ENCODE measurements at regions not wholly inside any gene's neighbourhood (a gene's known extent, or its start where the extent isn't known, plus 50 kb on each side); places are given as distances from the start of the nearest gene placed in this dataset.
"Not testable (repeated sequence)": the region's sequence is repeated elsewhere in the genome, so short reads cannot be mapped to it uniquely, and the experiment has no call there.

GRCh38 chr15:35243758-35244157 lies 158.7 kb upstream of the NANOGP8 start:
- no peak overlapping the region for H2AFZ ChIP-seq (ENCODE audit: low read depth, low read length)
- no peak for TF ChIP-seq MYC (IDR thresholded peaks at IDR 0.05; ENCODE audit: low read depth, low read length)
- TF ChIP-seq POLR2A (IDR thresholded peaks at IDR 0.05; ENCODE audit: low read depth, low read length): no peak
- TF ChIP-seq MAX (IDR thresholded peaks at IDR 0.05; ENCODE audit: insufficient read depth, insufficient read length): no peak
- no peak for TF ChIP-seq CTCF (IDR thresholded peaks at IDR 0.05; ENCODE audit: extremely low read depth in 1 of 2, insufficient read depth in 1 of 2, low read depth in 1 of 2, low read length in 2 of 2)
- TF ChIP-seq EZH2 (IDR thresholded peaks at IDR 0.05; ENCODE audit: borderline replicate concordance, low read depth, low read length, severe bottlenecking): no peak
- TF ChIP-seq JUN (IDR thresholded peaks at IDR 0.05; ENCODE audit: borderline replicate concordance, insufficient read depth, insufficient read length, low read depth): no peak
- no peak for TF ChIP-seq POLR2AphosphoS5 (IDR thresholded peaks at IDR 0.05; ENCODE audit: insufficient read depth, low read depth, low read length)
- no peak for TF ChIP-seq FOS (IDR thresholded peaks at IDR 0.05; ENCODE audit: borderline replicate concordance, insufficient read depth, low read length)
- no peak for TF ChIP-seq GATA2 (IDR thresholded peaks at IDR 0.05; ENCODE audit: insufficient read depth, insufficient read length, low read depth, low read length)
- intact Hi-C loops (cut with micrococcal nuclease): no loop called here
- no peak overlapping the region for H3K9ac ChIP-seq (replicated peaks; ENCODE audit: extremely low read depth, insufficient read depth, low read length)
- no peak overlapping the region for H3K27ac ChIP-seq (ENCODE audit: insufficient read depth, low read depth, low read length)
- no peaks in the 10 kb centered on the region for H3K9me3 ChIP-seq (replicated peaks; ENCODE audit: control insufficient read depth, insufficient read depth, low read length)
- DNase-seq (ENCODE audit: low read depth, low spot score): no peak
- no peak for FAIRE-seq
- H3K36me3 ChIP-seq (ENCODE audit: control insufficient read depth in 2 of 2, extremely low read depth in 1 of 2, insufficient read depth in 2 of 2, low read length in 2 of 2): no peaks in the 10 kb centered on the region
- H3K4me1 ChIP-seq (ENCODE audit: control insufficient read depth, extremely low read depth, insufficient read depth, low read length): no peaks in the 10 kb centered on the region
- H4K20me1 ChIP-seq (replicated peaks; ENCODE audit: control insufficient read depth, extremely low read depth, insufficient read depth, low read length): no peaks in the 10 kb centered on the region
- POLR2A ChIA-PET: no interaction called here
- dilution Hi-C loops (cut with MboI; ENCODE audit: extremely low pct_ligation_motif_present, low sequenced_read_pairs): no loop called here
- H3K27me3 ChIP-seq (ENCODE audit: control insufficient read depth in 2 of 2, insufficient read depth in 2 of 2, low read length in 2 of 2): no peaks in the 10 kb centered on the region
- no peak overlapping the region for H3K4me3 ChIP-seq (replicated peaks in 1 of 3; ENCODE audit: insufficient read depth in 1 of 3, low read depth in 1 of 3, low read length in 3 of 3)
- BruUV-seq (replicated peaks): no TSS peak
- no peak overlapping the region for H3K4me2 ChIP-seq (ENCODE audit: insufficient read depth, low read length)
- no peaks in the 10 kb centered on the region for H3K9me1 ChIP-seq (replicated peaks; ENCODE audit: control insufficient read depth, extremely low read depth, insufficient read depth, low read length)
- CTCF ChIA-PET: interaction anchor here (1.1 to 1.3 kb wide), 2 partner anchors 9 to 45 kb away, joined by 3 to 4 read pairs; no protein-coding TSS in a partner anchor
- no peaks in the 10 kb centered on the region for H3K79me2 ChIP-seq (ENCODE audit: control insufficient read depth, insufficient read depth, low read length)

DNA sequence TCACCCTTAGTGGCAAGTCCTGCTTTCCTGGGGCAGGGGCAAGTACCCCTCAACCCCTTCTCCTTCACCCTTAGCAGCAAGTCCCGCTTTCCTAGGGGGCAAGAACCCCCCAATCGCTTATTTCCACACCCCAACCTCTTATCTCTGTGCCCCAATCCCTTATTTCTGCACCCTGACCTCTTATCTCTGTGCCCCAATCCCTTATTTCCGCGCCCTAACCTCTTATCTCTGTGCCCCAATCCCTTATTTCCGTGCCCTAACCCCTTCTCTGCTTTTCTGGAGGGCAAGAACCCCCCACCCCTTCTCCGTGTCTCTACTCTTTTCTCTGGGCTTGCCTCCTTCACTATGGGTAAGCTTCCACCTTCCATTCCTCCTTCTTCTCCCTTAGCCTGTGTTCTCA lies 154.6 kb upstream of the NANOGP8 start:
- H3K4me2 ChIP-seq (ENCODE audit: insufficient read depth, low read length); H3K4me3 ChIP-seq (replicated peaks in 1 of 3; ENCODE audit: insufficient read depth in 1 of 3, low read depth in 1 of 3, low read length in 3 of 3); intact Hi-C loops (cut with micrococcal nuclease); DNase-seq (ENCODE audit: low read depth, low spot score); POLR2A ChIA-PET; H3K9ac ChIP-seq (replicated peaks; ENCODE audit: extremely low read depth, insufficient read depth, low read length); H4K20me1 ChIP-seq (replicated peaks; ENCODE audit: control insufficient read depth, extremely low read depth, insufficient read depth, low read length); H3K79me2 ChIP-seq (ENCODE audit: control insufficient read depth, insufficient read depth, low read length); CTCF ChIA-PET; FAIRE-seq; H3K9me1 ChIP-seq (replicated peaks; ENCODE audit: control insufficient read depth, extremely low read depth, insufficient read depth, low read length); H3K27me3 ChIP-seq (ENCODE audit: control insufficient read depth in 2 of 2, insufficient read depth in 2 of 2, low read length in 2 of 2); H2AFZ ChIP-seq (ENCODE audit: low read depth, low read length); H3K36me3 ChIP-seq (ENCODE audit: control insufficient read depth in 2 of 2, extremely low read depth in 1 of 2, insufficient read depth in 2 of 2, low read length in 2 of 2); H3K27ac ChIP-seq (ENCODE audit: insufficient read depth, low read depth, low read length); H3K9me3 ChIP-seq (replicated peaks; ENCODE audit: control insufficient read depth, insufficient read depth, low read length); dilution Hi-C loops (cut with MboI; ENCODE audit: extremely low pct_ligation_motif_present, low sequenced_read_pairs); BruUV-seq (replicated peaks); H3K4me1 ChIP-seq (ENCODE audit: control insufficient read depth, extremely low read depth, insufficient read depth, low read length): not testable (repeated sequence)

- H3K4me3 ChIP-seq (replicated peaks in 1 of 3; ENCODE audit: insufficient read depth in 1 of 3, low read depth in 1 of 3, low read length in 3 of 3); H3K9me3 ChIP-seq (replicated peaks; ENCODE audit: control insufficient read depth, insufficient read depth, low read length); H3K27me3 ChIP-seq (ENCODE audit: control insufficient read depth in 2 of 2, insufficient read depth in 2 of 2, low read length in 2 of 2); intact Hi-C loops (cut with micrococcal nuclease); H3K4me2 ChIP-seq (ENCODE audit: insufficient read depth, low read length); H2AFZ ChIP-seq (ENCODE audit: low read depth, low read length); H3K27ac ChIP-seq (ENCODE audit: insufficient read depth, low read depth, low read length); H3K9me1 ChIP-seq (replicated peaks; ENCODE audit: control insufficient read depth, extremely low read depth, insufficient read depth, low read length); DNase-seq (ENCODE audit: low read depth, low spot score); dilution Hi-C loops (cut with MboI; ENCODE audit: extremely low pct_ligation_motif_present, low sequenced_read_pairs); POLR2A ChIA-PET; BruUV-seq (replicated peaks); FAIRE-seq; H3K4me1 ChIP-seq (ENCODE audit: control insufficient read depth, extremely low read depth, insufficient read depth, low read length); H3K36me3 ChIP-seq (ENCODE audit: control insufficient read depth in 2 of 2, extremely low read depth in 1 of 2, insufficient read depth in 2 of 2, low read length in 2 of 2); CTCF ChIA-PET; H3K79me2 ChIP-seq (ENCODE audit: control insufficient read depth, insufficient read depth, low read length); H3K9ac ChIP-seq (replicated peaks; ENCODE audit: extremely low read depth, insufficient read depth, low read length); H4K20me1 ChIP-seq (replicated peaks; ENCODE audit: control insufficient read depth, extremely low read depth, insufficient read depth, low read length): not testable (repeated sequence)
Measured at GRCh38 chr15:35238448-35238847, 153.4 kb upstream of the NANOGP8 start.

Data from endothelial cell of umbilical vein (primary cell).